ENCODE measurements at regions not wholly inside any gene's neighbourhood (a gene's known extent, or its start where the extent isn't known, plus 50 kb on each side); places are given as distances from the start of the nearest gene placed in this dataset.

DNA sequence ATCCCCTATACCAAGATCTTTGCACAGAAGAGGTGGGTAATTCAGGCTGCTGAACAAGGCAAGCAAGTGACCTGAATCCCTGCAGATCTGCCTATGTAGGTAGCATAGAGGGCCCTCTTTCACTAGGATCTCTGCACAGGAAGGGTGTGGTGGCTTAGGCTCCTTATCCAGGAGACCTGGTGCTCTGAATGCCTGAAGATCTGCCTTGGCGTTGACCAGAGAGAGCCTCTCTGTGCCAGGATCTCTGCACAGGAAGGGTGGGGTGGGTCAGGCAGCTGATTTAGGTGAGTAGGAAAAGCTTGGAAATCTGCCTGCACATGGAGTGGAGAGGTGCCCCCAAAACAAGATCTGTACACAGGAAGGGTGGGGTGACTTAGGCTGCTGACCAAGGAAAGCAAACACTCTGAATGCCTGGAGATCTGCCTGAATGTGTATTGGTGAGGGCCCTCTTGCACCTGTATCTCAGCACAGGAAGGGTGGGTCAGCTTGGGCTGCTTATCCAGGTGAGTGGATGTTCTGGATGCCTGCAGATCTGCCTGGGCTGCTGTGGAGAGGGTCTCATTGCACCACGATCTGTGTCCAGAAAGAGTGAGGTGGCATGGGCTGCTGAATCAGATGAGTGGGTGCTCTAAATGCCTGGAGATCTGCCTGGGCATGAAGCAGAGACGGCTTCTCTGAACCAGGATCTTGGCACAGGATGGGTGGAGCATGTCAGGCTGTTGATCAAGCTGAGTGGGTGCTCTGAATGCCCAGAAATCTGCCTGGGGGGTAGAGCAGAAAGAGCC, 365.9 kb downstream of the DMAC1 start:
- TF ChIP-seq, protein P1, sequence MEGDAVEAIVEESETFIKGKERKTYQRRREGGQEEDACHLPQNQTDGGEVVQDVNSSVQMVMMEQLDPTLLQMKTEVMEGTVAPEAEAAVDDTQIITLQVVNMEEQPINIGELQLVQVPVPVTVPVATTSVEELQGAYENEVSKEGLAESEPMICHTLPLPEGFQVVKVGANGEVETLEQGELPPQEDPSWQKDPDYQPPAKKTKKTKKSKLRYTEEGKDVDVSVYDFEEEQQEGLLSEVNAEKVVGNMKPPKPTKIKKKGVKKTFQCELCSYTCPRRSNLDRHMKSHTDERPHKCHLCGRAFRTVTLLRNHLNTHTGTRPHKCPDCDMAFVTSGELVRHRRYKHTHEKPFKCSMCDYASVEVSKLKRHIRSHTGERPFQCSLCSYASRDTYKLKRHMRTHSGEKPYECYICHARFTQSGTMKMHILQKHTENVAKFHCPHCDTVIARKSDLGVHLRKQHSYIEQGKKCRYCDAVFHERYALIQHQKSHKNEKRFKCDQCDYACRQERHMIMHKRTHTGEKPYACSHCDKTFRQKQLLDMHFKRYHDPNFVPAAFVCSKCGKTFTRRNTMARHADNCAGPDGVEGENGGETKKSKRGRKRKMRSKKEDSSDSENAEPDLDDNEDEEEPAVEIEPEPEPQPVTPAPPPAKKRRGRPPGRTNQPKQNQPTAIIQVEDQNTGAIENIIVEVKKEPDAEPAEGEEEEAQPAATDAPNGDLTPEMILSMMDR (conservative IDR thresholded peaks at IDR 0.05; ENCODE audit: low read length): no peak
- TF ChIP-seq EZH2phosphoT487 (IDR thresholded peaks at IDR 0.05; ENCODE audit: borderline replicate concordance): no peak

Data from Loucy (cell line).